DMS 273 (cell line): ENCODE measurements at regions not wholly inside any gene's neighbourhood (a gene's known extent, or its start where the extent isn't known, plus 50 kb on each side); places are given as distances from the start of the nearest gene placed in this dataset.

Experiments
- DNase-seq: peaks from one replicate; lab custom pipeline; 2025; ENCODE audit not compliant: unreplicated experiment; lab: John Stamatoyannopoulos, UW

GRCh38 chr9:109912082-109912582 lies 132.1 kb downstream of the PALM2AKAP2 start:
- no peak for DNase-seq

GRCh38 chr9:109912726-109913460 lies 132.9 kb downstream of the PALM2AKAP2 start:
- peak; percentile 19 for DNase-seq

- DNase-seq, result no peak
These were observed 133.4 kb downstream of the PALM2AKAP2 start for GRCh38 chr9:109913461-109913810.

- DNase-seq, result no peak
These were observed 134.5 kb downstream of the PALM2AKAP2 start for GRCh38 chr9:109914280-109915027.

GRCh38 chr9:109916316-109916715 lies 136.3 kb downstream of the PALM2AKAP2 start:
- DNase-seq, result no peak

GRCh38 chr9:109918339-109919163 lies 138.6 kb downstream of the PALM2AKAP2 start:
- DNase-seq, result peak; percentile 10

- no peak for DNase-seq
These were observed 139.9 kb downstream of the PALM2AKAP2 start for GRCh38 chr9:109919736-109920408.

- DNase-seq, result peak; percentile 65
These were observed 142.8 kb downstream of the PALM2AKAP2 start for GRCh38 chr9:109922617-109923470.

GRCh38 chr9:109923471-109923760 lies 143.4 kb downstream of the PALM2AKAP2 start:
- peak; percentile 90 for DNase-seq

GRCh38 chr9:109923806-109924205 lies 143.8 kb downstream of the PALM2AKAP2 start:
- DNase-seq, result peak; percentile 98

GRCh38 chr9:109925799-109926198 lies 145.8 kb downstream of the PALM2AKAP2 start:
- DNase-seq, result no peak

- no peak for DNase-seq
These were observed 146.4 kb downstream of the PALM2AKAP2 start for GRCh38 chr9:109926421-109926869.

- no peak for DNase-seq
These were observed 151.6 kb downstream of the PALM2AKAP2 start for GRCh38 chr9:109931623-109932022.

- DNase-seq, result no peak
These were observed 154.3 kb downstream of the PALM2AKAP2 start for GRCh38 chr9:109934136-109934856.

GRCh38 chr9:109934857-109935215 lies 154.8 kb downstream of the PALM2AKAP2 start:
- no peak for DNase-seq

- no peak for DNase-seq
These were observed 155.5 kb downstream of the PALM2AKAP2 start for GRCh38 chr9:109935406-109936087.

- DNase-seq, result no peak
These were observed 158.0 kb downstream of the PALM2AKAP2 start for GRCh38 chr9:109937861-109938453.

GRCh38 chr9:109939698-109940342 lies 159.8 kb downstream of the PALM2AKAP2 start:
- DNase-seq, result no peak
